Activated naive CD4-positive, alpha-beta T cell treated with anti-CD3 and anti-CD28 coated beads for 36 hours (primary cell): ENCODE measurements at regions not wholly inside any gene's neighbourhood (a gene's known extent, or its start where the extent isn't known, plus 50 kb on each side); places are given as distances from the start of the nearest gene placed in this dataset.

Source experiments
- CTCF ChIA-PET: fragments of 350-600 bp; sonication (Branson Sonifier 250); formaldehyde crosslinking; loops from one replicate; lab custom pipeline; 2021; ENCODE audit warnings: antibody characterized with exemption; lab: Charles Lee
- DNase-seq: peaks from one replicate; pipeline ENCODE4 v3.0.0-alpha.2; 2020
- H3K27ac Mint-ChIP-seq: one replicate; pipeline ENCODE4 v1.8.0; 2021; ENCODE audit warnings: mild to moderate bottlenecking, mixed read lengths
- H3K27me3 Mint-ChIP-seq: one replicate; pipeline ENCODE4 v1.8.0; 2021; ENCODE audit warnings: low read depth, mixed read lengths
- H3K36me3 Mint-ChIP-seq: one replicate; pipeline ENCODE4 v1.8.0; 2021; ENCODE audit warnings: low read depth, mixed read lengths
- H3K4me1 Mint-ChIP-seq: one replicate; pipeline ENCODE4 v1.8.0; 2021; ENCODE audit warnings: low read depth, mixed read lengths
- H3K4me3 Mint-ChIP-seq: one replicate; pipeline ENCODE4 v1.8.0; 2021; ENCODE audit warnings: mild to moderate bottlenecking, moderate library complexity, mixed read lengths
- H3K9me3 Mint-ChIP-seq: one replicate; pipeline ENCODE4 v1.8.0; 2021; ENCODE audit warnings: mixed read lengths
- intact Hi-C: fragments of 100-400 bp; cut with micrococcal nuclease; formaldehyde crosslinking; loops from one replicate; pipeline ENCODE4 v1.15.1; 2023

- CTCF ChIA-PET = interaction anchor here (0.7 kb wide), 1 partner anchor 43 kb away, joined by 3 read pairs; no protein-coding TSS in a partner anchor
- H3K27me3 Mint-ChIP-seq = peaks cover 6% of the 10 kb centered on the region
These were observed 149.3 kb downstream of the ZC3H11B start for GRCh38 chr1:219463636-219464035.

GRCh38 chr1:219461981-219462400 is 150.9 kb downstream of the ZC3H11B start:
- Mint-ChIP-seq H3K27me3 (peaks cover 2% of the 10 kb centered on the region), H3K36me3 (no peaks in the 10 kb centered on the region), H3K27ac (no peak overlapping the region), H3K4me3 (no peak overlapping the region), H3K4me1 (no peaks in the 10 kb centered on the region), H3K9me3 (no peaks in the 10 kb centered on the region)
- CTCF ChIA-PET = no interaction called here
- intact Hi-C loops = no loop called here
- DNase-seq = no peak

More at GRCh38 chr1:219463636-219464035, 149.3 kb downstream of the ZC3H11B start:
- Mint-ChIP-seq H3K27ac (no peak overlapping the region), H3K9me3 (no peaks in the 10 kb centered on the region), H3K36me3 (no peaks in the 10 kb centered on the region), H3K4me3 (no peak overlapping the region), H3K4me1 (no peaks in the 10 kb centered on the region)
- intact Hi-C loops = no loop called here
- DNase-seq = no peak

DNA sequence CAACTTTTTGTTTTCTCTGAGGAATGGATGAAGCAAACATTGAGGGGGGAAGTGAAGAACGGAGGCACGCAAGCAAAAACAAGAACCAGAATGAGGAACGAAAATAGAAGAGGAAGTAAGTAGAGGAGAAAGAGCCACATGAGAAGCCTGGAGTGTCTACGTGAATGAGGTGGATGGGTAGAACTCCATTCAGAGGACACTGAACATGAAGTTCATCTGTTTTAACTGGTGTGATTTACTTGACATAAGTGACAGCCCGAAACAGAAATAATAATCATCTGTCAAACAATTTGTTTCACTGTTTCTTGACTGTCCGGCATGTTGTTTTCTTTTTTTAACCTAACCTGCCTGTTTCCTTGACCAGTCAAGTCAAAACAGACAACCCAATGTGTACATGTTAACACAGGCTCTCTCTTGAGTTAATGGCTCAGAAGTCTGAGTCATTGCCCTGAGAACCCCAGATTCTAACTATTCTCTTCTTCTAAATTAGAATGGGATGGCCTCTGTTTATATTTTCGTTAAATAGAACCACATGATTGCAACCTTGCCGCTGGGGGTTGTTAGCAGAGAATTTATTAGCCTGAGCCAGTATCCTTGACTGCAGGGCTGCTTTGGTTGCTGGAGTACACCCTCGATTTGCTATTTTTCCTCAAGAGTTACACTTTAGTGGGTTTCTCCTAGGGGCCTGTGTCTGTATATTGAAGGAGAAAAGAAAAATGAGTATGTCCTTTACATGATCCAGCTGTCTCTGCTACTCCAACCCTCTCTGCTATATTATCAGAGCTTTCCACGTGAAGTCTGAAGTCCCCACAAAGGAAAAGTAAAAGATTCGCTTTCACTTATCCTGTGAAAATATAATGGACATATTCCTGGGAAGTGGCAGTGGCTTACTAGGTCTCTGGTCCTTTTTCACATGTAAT is 151.7 kb downstream of the ZC3H11B start:
- no peak for DNase-seq
- intact Hi-C loops = no loop called here
- Mint-ChIP-seq H3K27ac (no peak overlapping the region), H3K9me3 (no peaks in the 10 kb centered on the region), H3K4me1 (no peaks in the 10 kb centered on the region), H3K36me3 (no peaks in the 10 kb centered on the region), H3K27me3 (peaks cover 2% of the 10 kb centered on the region), H3K4me3 (no peak overlapping the region)
- CTCF ChIA-PET = no interaction called here

GRCh38 chr1:219460081-219460895 is 152.6 kb downstream of the ZC3H11B start:
- H3K4me1 Mint-ChIP-seq = no peaks in the 10 kb centered on the region
- CTCF ChIA-PET = no interaction called here
- H3K9me3 Mint-ChIP-seq = no peaks in the 10 kb centered on the region
- intact Hi-C loops = no loop called here
- no peak overlapping the region for H3K27ac Mint-ChIP-seq
- peaks cover 2% of the 10 kb centered on the region for H3K27me3 Mint-ChIP-seq
- no peak for DNase-seq
- H3K4me3 Mint-ChIP-seq = no peak overlapping the region
- no peaks in the 10 kb centered on the region for H3K36me3 Mint-ChIP-seq

DNA sequence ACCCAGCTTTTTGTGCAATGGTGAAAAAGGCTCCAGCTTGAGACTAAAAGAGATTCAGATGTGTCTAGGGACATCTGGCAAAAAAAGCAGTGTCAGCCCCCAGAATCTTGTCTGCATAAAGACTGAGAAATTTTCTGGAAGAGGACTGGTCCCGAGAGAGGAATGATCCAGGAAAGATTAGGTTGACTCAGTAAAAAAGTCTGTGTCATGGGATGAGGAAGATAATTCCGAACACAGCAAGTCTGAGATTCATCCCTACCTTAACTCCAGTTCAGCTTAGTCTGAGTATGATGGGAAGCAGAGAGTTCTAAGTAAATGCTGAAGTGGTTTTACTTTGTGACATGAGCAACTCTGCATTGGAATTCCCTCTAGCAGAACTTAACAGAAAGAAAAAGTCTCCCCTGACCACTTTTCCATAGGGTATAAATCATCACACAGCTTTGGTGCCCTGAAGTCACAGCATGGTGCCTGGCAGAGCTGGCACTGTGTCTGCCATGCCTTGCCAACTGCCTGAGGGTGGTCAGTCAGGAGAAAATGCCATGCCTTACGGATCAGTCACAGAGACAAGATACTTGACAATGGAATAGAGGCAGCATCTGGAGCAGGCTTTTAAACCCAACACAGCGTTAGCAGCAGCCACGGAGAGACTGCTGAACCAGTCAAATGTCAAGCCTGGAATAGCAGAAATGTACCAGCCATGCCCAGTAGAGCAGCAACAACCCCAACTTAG is 153.4 kb downstream of the ZC3H11B start:
- Mint-ChIP-seq H3K27ac (no peak overlapping the region), H3K36me3 (no peaks in the 10 kb centered on the region), H3K27me3 (peaks cover 4% of the 10 kb centered on the region), H3K4me3 (no peak overlapping the region), H3K4me1 (no peaks in the 10 kb centered on the region), H3K9me3 (no peaks in the 10 kb centered on the region)
- DNase-seq = no peak
- intact Hi-C loops = no loop called here
- CTCF ChIA-PET = no interaction called here

DNA sequence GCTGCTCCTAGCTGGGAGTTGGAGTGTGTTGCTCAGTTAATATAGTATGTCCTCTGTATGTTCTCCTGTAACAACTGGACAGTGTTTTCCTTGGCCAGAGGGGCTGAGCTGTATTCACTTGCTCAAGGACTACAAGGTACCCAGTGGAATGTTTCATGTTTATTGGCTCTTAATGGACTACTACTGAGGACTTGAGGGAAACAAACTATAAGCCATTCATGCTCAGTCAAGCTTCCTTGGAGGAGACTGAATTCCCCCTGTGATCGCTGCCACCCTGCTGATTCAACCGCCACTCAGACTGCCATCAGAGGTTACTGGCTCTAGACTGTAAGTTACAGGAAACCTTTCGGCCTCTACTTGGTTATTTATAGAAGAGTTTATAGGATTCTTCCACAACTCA is 166.6 kb downstream of the ZC3H11B start:
- no peaks in the 10 kb centered on the region for H3K36me3 Mint-ChIP-seq
- no peak overlapping the region for H3K4me3 Mint-ChIP-seq
- H3K4me1 Mint-ChIP-seq = no peaks in the 10 kb centered on the region
- H3K9me3 Mint-ChIP-seq = no peaks in the 10 kb centered on the region
- H3K27me3 Mint-ChIP-seq = no peaks in the 10 kb centered on the region
- no peak overlapping the region for H3K27ac Mint-ChIP-seq
- CTCF ChIA-PET = no interaction called here
- DNase-seq = no peak
- intact Hi-C loops = no loop called here

- intact Hi-C loops = no loop called here
- H3K36me3 Mint-ChIP-seq = no peaks in the 10 kb centered on the region
- H3K27me3 Mint-ChIP-seq = no peaks in the 10 kb centered on the region
- no peaks in the 10 kb centered on the region for H3K9me3 Mint-ChIP-seq
- H3K27ac Mint-ChIP-seq = no peak overlapping the region
- CTCF ChIA-PET = no interaction called here
- no peaks in the 10 kb centered on the region for H3K4me1 Mint-ChIP-seq
- no peak overlapping the region for H3K4me3 Mint-ChIP-seq
- DNase-seq = no peak
These were observed 167.0 kb downstream of the ZC3H11B start for GRCh38 chr1:219445864-219446263.

DNA sequence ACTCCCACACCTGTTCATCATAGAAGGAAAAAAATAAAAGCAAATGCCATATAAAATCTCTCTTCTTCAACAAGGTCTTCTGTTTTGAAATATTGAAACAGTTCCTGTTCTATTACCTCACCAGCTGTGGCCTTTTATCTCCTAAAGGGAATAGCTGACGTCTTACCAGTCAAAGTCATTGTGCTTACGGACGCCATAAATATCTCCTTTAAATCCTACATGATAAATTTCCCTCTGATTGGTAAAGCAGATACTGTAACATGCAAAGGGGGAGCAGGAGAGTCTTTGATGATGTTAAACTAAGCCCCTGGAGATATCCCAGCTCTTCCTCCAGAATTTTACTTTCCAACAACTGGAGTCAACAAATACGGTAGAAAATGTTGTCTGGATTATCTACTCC is 168.4 kb downstream of the ZC3H11B start:
- DNase-seq = no peak
- CTCF ChIA-PET = no interaction called here
- H3K4me1 Mint-ChIP-seq = no peaks in the 10 kb centered on the region
- intact Hi-C loops = no loop called here
- H3K27me3 Mint-ChIP-seq = no peaks in the 10 kb centered on the region
- H3K9me3 Mint-ChIP-seq = no peaks in the 10 kb centered on the region
- no peaks in the 10 kb centered on the region for H3K36me3 Mint-ChIP-seq
- H3K27ac Mint-ChIP-seq = no peak overlapping the region
- no peak overlapping the region for H3K4me3 Mint-ChIP-seq

DNA sequence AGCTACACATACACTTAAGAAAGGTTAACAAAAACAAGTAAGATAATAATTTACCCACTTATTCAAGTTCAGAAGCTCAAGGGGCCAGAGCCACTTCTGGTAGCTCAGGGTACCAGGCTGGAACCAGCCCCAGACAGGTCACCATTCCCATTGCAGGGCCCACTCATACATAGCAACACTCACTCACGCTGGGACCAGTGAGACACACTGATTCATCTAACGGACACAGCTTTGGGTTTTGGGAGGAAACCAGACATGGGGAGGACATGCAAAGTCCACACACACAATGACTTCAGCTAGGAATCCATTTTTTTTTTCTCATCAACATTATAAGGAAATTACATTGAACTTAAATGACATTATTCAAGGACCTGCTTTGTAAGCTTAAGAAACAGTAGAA is 169.1 kb downstream of the ZC3H11B start:
- CTCF ChIA-PET = no interaction called here
- H3K9me3 Mint-ChIP-seq = no peaks in the 10 kb centered on the region
- H3K27ac Mint-ChIP-seq = no peak overlapping the region
- H3K4me3 Mint-ChIP-seq = no peak overlapping the region
- H3K27me3 Mint-ChIP-seq = no peaks in the 10 kb centered on the region
- no peaks in the 10 kb centered on the region for H3K4me1 Mint-ChIP-seq
- no peaks in the 10 kb centered on the region for H3K36me3 Mint-ChIP-seq
- DNase-seq = no peak
- intact Hi-C loops = no loop called here

DNA sequence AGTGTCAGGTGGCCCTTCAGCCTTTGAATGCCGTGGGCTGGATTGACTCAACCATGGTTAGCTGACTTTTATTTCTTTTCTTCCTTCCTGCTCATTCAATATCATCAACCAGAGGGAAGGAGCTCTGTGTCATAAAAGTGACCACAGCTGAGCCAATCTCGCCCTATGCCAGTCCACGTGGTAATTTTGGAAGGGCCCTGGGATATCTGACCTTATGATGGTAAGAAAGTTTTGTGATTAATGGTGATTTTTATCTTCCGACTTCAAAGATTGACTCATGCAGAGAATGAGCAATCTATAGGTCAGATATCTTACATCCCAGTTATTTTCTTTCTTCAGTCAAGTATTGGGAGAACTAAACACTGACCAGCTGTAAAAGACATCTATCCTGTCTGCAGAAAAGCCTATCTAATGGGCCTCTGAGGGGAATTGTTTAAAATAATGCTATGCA is 170.3 kb downstream of the ZC3H11B start:
- H3K9me3 Mint-ChIP-seq = no peaks in the 10 kb centered on the region
- intact Hi-C loops = no loop called here
- H3K27me3 Mint-ChIP-seq = no peaks in the 10 kb centered on the region
- H3K27ac Mint-ChIP-seq = no peak overlapping the region
- no peaks in the 10 kb centered on the region for H3K36me3 Mint-ChIP-seq
- CTCF ChIA-PET = no interaction called here
- DNase-seq = no peak
- H3K4me1 Mint-ChIP-seq = no peaks in the 10 kb centered on the region
- no peak overlapping the region for H3K4me3 Mint-ChIP-seq

DNA sequence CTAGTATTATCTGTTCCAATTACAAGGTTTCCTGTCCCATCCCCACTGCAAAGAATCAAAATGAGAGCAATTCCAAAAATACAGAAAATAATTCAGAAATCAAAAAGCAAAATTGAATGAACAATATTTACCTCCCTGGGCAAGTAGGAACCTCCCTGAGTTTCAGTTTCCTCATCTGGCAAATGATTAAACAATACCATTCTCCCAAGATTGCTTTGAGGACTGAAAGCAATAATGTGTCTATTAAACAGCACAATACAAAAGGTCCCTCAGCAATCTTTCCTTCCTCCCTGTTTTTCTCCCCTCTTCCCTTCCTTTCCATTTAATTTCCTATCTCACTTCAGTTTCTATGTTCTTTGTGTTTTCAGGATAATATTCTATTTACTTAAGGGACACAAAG is 171.0 kb downstream of the ZC3H11B start:
- Mint-ChIP-seq H3K27ac (no peak overlapping the region), H3K9me3 (no peaks in the 10 kb centered on the region), H3K36me3 (no peaks in the 10 kb centered on the region), H3K4me3 (no peak overlapping the region), H3K27me3 (no peaks in the 10 kb centered on the region), H3K4me1 (no peaks in the 10 kb centered on the region)
- CTCF ChIA-PET = interaction anchor here (0.5 kb wide), 1 partner anchor 253 kb away, joined by 3 read pairs; no protein-coding TSS in a partner anchor
- intact Hi-C loops = no loop called here
- no peak for DNase-seq

- no peak for DNase-seq
- Mint-ChIP-seq H3K27me3 (no peaks in the 10 kb centered on the region), H3K4me1 (no peaks in the 10 kb centered on the region), H3K4me3 (no peak overlapping the region), H3K27ac (no peak overlapping the region), H3K9me3 (no peaks in the 10 kb centered on the region), H3K36me3 (no peaks in the 10 kb centered on the region)
- CTCF ChIA-PET = no interaction called here
- intact Hi-C loops = no loop called here
These were observed 173.5 kb downstream of the ZC3H11B start for GRCh38 chr1:219439376-219439775.
